ENCODE measurements at regions not wholly inside any gene's neighbourhood (a gene's known extent, or its start where the extent isn't known, plus 50 kb on each side); places are given as distances from the start of the nearest gene placed in this dataset.

- Histone ChIP-seq H3K4me1 (ENCODE audit: control insufficient read depth in 1 of 2, insufficient read depth in 1 of 2, low read depth in 1 of 2, low read length in 1 of 2) (no peaks in the 10 kb centered on the region), H3K36me3 (no peaks in the 10 kb centered on the region), H3K4me3 (ENCODE audit: low read depth in 1 of 2, low read length in 1 of 2) (no peak overlapping the region), H3K27me3 (peaks cover 25% of the 10 kb centered on the region), H3K27ac (no peak overlapping the region), H3K9me3 (no peaks in the 10 kb centered on the region)
- TF ChIP-seq, protein P1, sequence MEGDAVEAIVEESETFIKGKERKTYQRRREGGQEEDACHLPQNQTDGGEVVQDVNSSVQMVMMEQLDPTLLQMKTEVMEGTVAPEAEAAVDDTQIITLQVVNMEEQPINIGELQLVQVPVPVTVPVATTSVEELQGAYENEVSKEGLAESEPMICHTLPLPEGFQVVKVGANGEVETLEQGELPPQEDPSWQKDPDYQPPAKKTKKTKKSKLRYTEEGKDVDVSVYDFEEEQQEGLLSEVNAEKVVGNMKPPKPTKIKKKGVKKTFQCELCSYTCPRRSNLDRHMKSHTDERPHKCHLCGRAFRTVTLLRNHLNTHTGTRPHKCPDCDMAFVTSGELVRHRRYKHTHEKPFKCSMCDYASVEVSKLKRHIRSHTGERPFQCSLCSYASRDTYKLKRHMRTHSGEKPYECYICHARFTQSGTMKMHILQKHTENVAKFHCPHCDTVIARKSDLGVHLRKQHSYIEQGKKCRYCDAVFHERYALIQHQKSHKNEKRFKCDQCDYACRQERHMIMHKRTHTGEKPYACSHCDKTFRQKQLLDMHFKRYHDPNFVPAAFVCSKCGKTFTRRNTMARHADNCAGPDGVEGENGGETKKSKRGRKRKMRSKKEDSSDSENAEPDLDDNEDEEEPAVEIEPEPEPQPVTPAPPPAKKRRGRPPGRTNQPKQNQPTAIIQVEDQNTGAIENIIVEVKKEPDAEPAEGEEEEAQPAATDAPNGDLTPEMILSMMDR (IDR thresholded peaks at IDR 0.05), result no peak
These were observed 50.6 kb upstream of the SMNDC1 start for GRCh38 chr10:110355141-110355831.

GRCh38 chr10:110355922-110356627 is 51.4 kb upstream of the SMNDC1 start:
- peaks cover 25% of the 10 kb centered on the region for H3K27me3 ChIP-seq
- H3K4me3 ChIP-seq (ENCODE audit: low read depth in 1 of 2, low read length in 1 of 2), result no peak overlapping the region
- H3K27ac ChIP-seq, result no peak overlapping the region
- TF ChIP-seq, protein P1 (IDR thresholded peaks at IDR 0.05), result no peak
- H3K9me3 ChIP-seq, result no peaks in the 10 kb centered on the region
- no peaks in the 10 kb centered on the region for H3K4me1 ChIP-seq (ENCODE audit: control insufficient read depth in 1 of 2, insufficient read depth in 1 of 2, low read depth in 1 of 2, low read length in 1 of 2)
- H3K36me3 ChIP-seq, result no peaks in the 10 kb centered on the region

- H3K9me3 ChIP-seq, result no peaks in the 10 kb centered on the region
- no peak overlapping the region for H3K27ac ChIP-seq
- no peak overlapping the region for H3K4me3 ChIP-seq (ENCODE audit: low read depth in 1 of 2, low read length in 1 of 2)
- H3K36me3 ChIP-seq, result no peaks in the 10 kb centered on the region
- no peaks in the 10 kb centered on the region for H3K4me1 ChIP-seq (ENCODE audit: control insufficient read depth in 1 of 2, insufficient read depth in 1 of 2, low read depth in 1 of 2, low read length in 1 of 2)
- TF ChIP-seq, protein P1 (IDR thresholded peaks at IDR 0.05), result no peak
- H3K27me3 ChIP-seq, result peaks cover 25% of the 10 kb centered on the region
These were observed 52.0 kb upstream of the SMNDC1 start for GRCh38 chr10:110356628-110357245.

DNA sequence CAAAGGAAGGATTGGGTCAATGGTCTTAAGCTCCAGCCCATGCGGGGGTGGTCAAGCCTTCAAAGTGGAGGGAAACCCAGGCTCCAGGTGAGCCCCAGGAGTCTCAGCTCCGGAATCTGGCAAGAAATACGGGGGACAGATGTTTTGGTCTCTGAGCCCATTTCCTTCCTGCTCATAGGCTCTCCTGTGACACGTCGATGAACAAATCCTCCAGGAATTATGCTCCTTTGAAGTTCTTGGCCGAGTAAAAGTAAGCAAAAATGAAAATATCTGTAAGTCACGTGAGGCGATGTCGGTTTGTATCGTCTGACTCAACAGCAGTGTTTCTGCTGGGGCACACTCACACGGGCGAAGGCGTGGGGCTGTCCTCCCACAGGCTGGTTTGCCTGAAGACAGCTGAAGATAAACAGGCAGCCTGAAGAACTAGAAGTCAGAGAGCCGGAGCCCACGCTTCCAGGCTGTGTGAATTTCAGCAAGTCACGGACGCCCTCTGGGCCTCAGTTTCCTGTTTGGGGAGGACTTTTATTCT is 52.6 kb upstream of the SMNDC1 start:
- no peaks in the 10 kb centered on the region for H3K9me3 ChIP-seq
- peaks cover 19% of the 10 kb centered on the region for H3K27me3 ChIP-seq
- no peak overlapping the region for H3K27ac ChIP-seq
- no peaks in the 10 kb centered on the region for H3K36me3 ChIP-seq
- TF ChIP-seq, protein P1 (IDR thresholded peaks at IDR 0.05), result no peak
- H3K4me1 ChIP-seq (ENCODE audit: control insufficient read depth in 1 of 2, insufficient read depth in 1 of 2, low read depth in 1 of 2, low read length in 1 of 2), result no peaks in the 10 kb centered on the region
- H3K4me3 ChIP-seq (ENCODE audit: low read depth in 1 of 2, low read length in 1 of 2), result no peak overlapping the region

- H3K9me3 ChIP-seq, result no peaks in the 10 kb centered on the region
- H3K36me3 ChIP-seq, result no peaks in the 10 kb centered on the region
- H3K4me3 ChIP-seq (ENCODE audit: low read depth in 1 of 2, low read length in 1 of 2), result no peak overlapping the region
- H3K27ac ChIP-seq, result no peak overlapping the region
- H3K27me3 ChIP-seq, result peaks cover 13% of the 10 kb centered on the region
- no peaks in the 10 kb centered on the region for H3K4me1 ChIP-seq (ENCODE audit: control insufficient read depth in 1 of 2, insufficient read depth in 1 of 2, low read depth in 1 of 2, low read length in 1 of 2)
- TF ChIP-seq, protein P1 (IDR thresholded peaks at IDR 0.05), result no peak
These were observed 53.2 kb upstream of the SMNDC1 start for GRCh38 chr10:110357871-110358270.
